Ishikawa (cell line): ENCODE measurements at regions not wholly inside any gene's neighbourhood (a gene's known extent, or its start where the extent isn't known, plus 50 kb on each side); places are given as distances from the start of the nearest gene placed in this dataset.

ENCODE experiments used
- MAX ChIP-seq: IDR thresholded peaks from 2 replicates; pipeline ENCODE4 v1.6.1; 2012
- REST ChIP-seq: IDR thresholded peaks from 2 replicates; pipeline ENCODE4 v1.6.1; 2012; ENCODE audit warnings: low read depth, mild to moderate bottlenecking
- TAF1 ChIP-seq: IDR thresholded peaks from 2 replicates; pipeline ENCODE4 v1.6.1; 2012; ENCODE audit warnings: low read depth, mild to moderate bottlenecking
- USF1 ChIP-seq: IDR thresholded peaks from 2 replicates; pipeline ENCODE4 v1.6.1; 2012
- YY1 ChIP-seq: IDR thresholded peaks from 2 replicates; pipeline ENCODE4 v1.6.1; 2012; ENCODE audit warnings: low read depth
- ZBTB7A ChIP-seq: IDR thresholded peaks from 2 replicates; pipeline ENCODE4 v1.6.1; 2012; ENCODE audit warnings: low read depth

GRCh38 chr6:141056945-141057625, 1075.6 kb upstream of the GJE1 start:
- TF ChIP-seq ZBTB7A (no peak), USF1 (no peak), YY1 (no peak), TAF1 (no peak), REST (no peak), MAX (no peak)
